ENCODE measurements at regions not wholly inside any gene's neighbourhood (a gene's known extent, or its start where the extent isn't known, plus 50 kb on each side); places are given as distances from the start of the nearest gene placed in this dataset.

GRCh38 chr11:127926721-127927120, 660.6 kb downstream of the ETS1 start:
- Histone ChIP-seq H3K36me3 (ENCODE audit: control insufficient read depth in 2 of 2, extremely low read depth in 1 of 2, insufficient read depth in 2 of 2, low read length in 2 of 2) (no peaks in the 10 kb centered on the region), H3K9me1 (replicated peaks; ENCODE audit: control insufficient read depth, extremely low read depth, insufficient read depth, low read length) (no peaks in the 10 kb centered on the region), H3K9ac (replicated peaks; ENCODE audit: extremely low read depth, insufficient read depth, low read length) (no peak overlapping the region), H3K79me2 (ENCODE audit: control insufficient read depth, insufficient read depth, low read length) (no peaks in the 10 kb centered on the region), H3K9me3 (replicated peaks; ENCODE audit: control insufficient read depth, insufficient read depth, low read length) (no peaks in the 10 kb centered on the region), H4K20me1 (replicated peaks; ENCODE audit: control insufficient read depth, extremely low read depth, insufficient read depth, low read length) (no peaks in the 10 kb centered on the region), H3K4me2 (ENCODE audit: insufficient read depth, low read length) (no peak overlapping the region), H3K27me3 (ENCODE audit: control insufficient read depth in 2 of 2, insufficient read depth in 2 of 2, low read length in 2 of 2) (no peaks in the 10 kb centered on the region), H3K4me1 (ENCODE audit: control insufficient read depth, extremely low read depth, insufficient read depth, low read length) (no peaks in the 10 kb centered on the region), H3K4me3 (replicated peaks in 1 of 3; ENCODE audit: insufficient read depth in 1 of 3, low read depth in 1 of 3, low read length in 3 of 3) (no peak overlapping the region), H3K27ac (ENCODE audit: insufficient read depth, low read depth, low read length) (no peak overlapping the region), H2AFZ (ENCODE audit: low read depth, low read length) (no peak overlapping the region)
- intact Hi-C loops (cut with micrococcal nuclease): no loop called here
- ChIA-PET CTCF (no interaction called here), POLR2A (no interaction called here)
- TF ChIP-seq FOS (IDR thresholded peaks at IDR 0.05; ENCODE audit: borderline replicate concordance, insufficient read depth, low read length) (no peak), EZH2 (IDR thresholded peaks at IDR 0.05; ENCODE audit: borderline replicate concordance, low read depth, low read length, severe bottlenecking) (no peak), JUN (IDR thresholded peaks at IDR 0.05; ENCODE audit: borderline replicate concordance, insufficient read depth, insufficient read length, low read depth) (no peak), MAX (IDR thresholded peaks at IDR 0.05; ENCODE audit: insufficient read depth, insufficient read length) (no peak), POLR2AphosphoS5 (IDR thresholded peaks at IDR 0.05; ENCODE audit: insufficient read depth, low read depth, low read length) (no peak), MYC (IDR thresholded peaks at IDR 0.05; ENCODE audit: low read depth, low read length) (no peak), POLR2A (IDR thresholded peaks at IDR 0.05; ENCODE audit: low read depth, low read length) (no peak)
- DNase-seq (ENCODE audit: low read depth, low spot score) (no peak), FAIRE-seq (no peak)
- no TSS peak for BruUV-seq (replicated peaks)
- dilution Hi-C loops (cut with MboI; ENCODE audit: extremely low pct_ligation_motif_present, low sequenced_read_pairs): no loop called here

- dilution Hi-C loops (cut with MboI; ENCODE audit: extremely low pct_ligation_motif_present, low sequenced_read_pairs): no loop called here
- Histone ChIP-seq H3K27ac (ENCODE audit: insufficient read depth, low read depth, low read length) (no peak overlapping the region), H3K79me2 (ENCODE audit: control insufficient read depth, insufficient read depth, low read length) (no peaks in the 10 kb centered on the region), H3K4me1 (ENCODE audit: control insufficient read depth, extremely low read depth, insufficient read depth, low read length) (no peaks in the 10 kb centered on the region), H2AFZ (ENCODE audit: low read depth, low read length) (no peak overlapping the region), H3K4me2 (ENCODE audit: insufficient read depth, low read length) (no peak overlapping the region), H4K20me1 (replicated peaks; ENCODE audit: control insufficient read depth, extremely low read depth, insufficient read depth, low read length) (no peaks in the 10 kb centered on the region), H3K9me1 (replicated peaks; ENCODE audit: control insufficient read depth, extremely low read depth, insufficient read depth, low read length) (no peaks in the 10 kb centered on the region), H3K9me3 (replicated peaks; ENCODE audit: control insufficient read depth, insufficient read depth, low read length) (no peaks in the 10 kb centered on the region), H3K36me3 (ENCODE audit: control insufficient read depth in 2 of 2, extremely low read depth in 1 of 2, insufficient read depth in 2 of 2, low read length in 2 of 2) (no peaks in the 10 kb centered on the region), H3K4me3 (replicated peaks in 1 of 3; ENCODE audit: insufficient read depth in 1 of 3, low read depth in 1 of 3, low read length in 3 of 3) (no peak overlapping the region), H3K27me3 (ENCODE audit: control insufficient read depth in 2 of 2, insufficient read depth in 2 of 2, low read length in 2 of 2) (no peaks in the 10 kb centered on the region), H3K9ac (replicated peaks; ENCODE audit: extremely low read depth, insufficient read depth, low read length) (no peak overlapping the region)
- no TSS peak for BruUV-seq (replicated peaks)
- FAIRE-seq (no peak), DNase-seq (ENCODE audit: low read depth, low spot score) (no peak)
- TF ChIP-seq POLR2AphosphoS5 (IDR thresholded peaks at IDR 0.05; ENCODE audit: insufficient read depth, low read depth, low read length) (no peak), JUN (IDR thresholded peaks at IDR 0.05; ENCODE audit: borderline replicate concordance, insufficient read depth, insufficient read length, low read depth) (no peak), EZH2 (IDR thresholded peaks at IDR 0.05; ENCODE audit: borderline replicate concordance, low read depth, low read length, severe bottlenecking) (no peak), GATA2 (IDR thresholded peaks at IDR 0.05; ENCODE audit: insufficient read depth, insufficient read length, low read depth, low read length) (no peak), MYC (IDR thresholded peaks at IDR 0.05; ENCODE audit: low read depth, low read length) (no peak), CTCF (IDR thresholded peaks at IDR 0.05; ENCODE audit: extremely low read depth in 1 of 2, insufficient read depth in 1 of 2, low read depth in 1 of 2, low read length in 2 of 2) (no peak), POLR2A (IDR thresholded peaks at IDR 0.05; ENCODE audit: low read depth, low read length) (no peak), MAX (IDR thresholded peaks at IDR 0.05; ENCODE audit: insufficient read depth, insufficient read length) (no peak), FOS (IDR thresholded peaks at IDR 0.05; ENCODE audit: borderline replicate concordance, insufficient read depth, low read length) (no peak)
- intact Hi-C loops (cut with micrococcal nuclease): no loop called here
- CTCF ChIA-PET: no interaction called here
- POLR2A ChIA-PET: no interaction called here
Measured at GRCh38 chr11:127925475-127925874, 661.9 kb downstream of the ETS1 start.

Data from endothelial cell of umbilical vein (primary cell).